B cell (primary cell): ENCODE measurements at regions not wholly inside any gene's neighbourhood (a gene's known extent, or its start where the extent isn't known, plus 50 kb on each side); places are given as distances from the start of the nearest gene placed in this dataset.

ENCODE experiments used
- ATAC-seq: fragments of 200-7000 bp; cut with Tn5 transposase; one replicate; pipeline ENCODE4 v1.10.0; 2021; ENCODE audit warnings: low read depth, mild to moderate bottlenecking, moderate number of reproducible peaks, moderate library complexity
- CTCF ChIA-PET: fragments of 350-600 bp; sonication (Branson Sonifier 250); formaldehyde crosslinking; loops from one replicate; lab custom pipeline; 2021; ENCODE audit warnings: antibody characterized with exemption, inconsistent platforms; lab: Charles Lee
- POLR2A ChIA-PET: fragments of 350-600 bp; sonication (Branson Sonifier 250); formaldehyde crosslinking; loops from one replicate; lab custom pipeline; 2021; ENCODE audit warnings: antibody characterized with exemption; lab: Charles Lee
- DNase-seq: peaks from one replicate; pipeline ENCODE4 v3.0.0; 2013
- H2AFZ ChIP-seq: 2 replicates; pipeline ENCODE4 v1.6.1; 2012; ENCODE audit warnings: mild to moderate bottlenecking, low read depth, low read length; ENCODE audit not compliant: insufficient read depth, poor library complexity, severe bottlenecking
- H3K27ac ChIP-seq, 2 donors: 1 replicate in 1 of 2; 2 replicates in 1 of 2; pipeline ENCODE4 v1.5.1; 2012 to 2013; ENCODE audit warnings: low read length in 2 of 2, mild to moderate bottlenecking in 2 of 2, moderate library complexity in 1 of 2
- H3K27me3 ChIP-seq, 4 experiments: fragments of 200-600 bp in 1 of 4; sonication (generic) in 1 of 4; replicated peaks in 1 of 4; 1 replicate in 2 of 4; 2 replicates in 2 of 4; pipeline versions ENCODE4 v1.6.1 to v1.7.0; 2013 to 2016; ENCODE audit warnings: low read length in 3 of 4, mild to moderate bottlenecking in 2 of 4, mixed read lengths in 1 of 4, moderate library complexity in 1 of 4; ENCODE audit not compliant: insufficient read depth in 4 of 4, control insufficient read depth in 3 of 4; ENCODE audit errors: control extremely low read depth in 1 of 4
- H3K36me3 ChIP-seq, 2 experiments: replicated peaks in 1 of 2; 1 replicate in 1 of 2; 2 replicates in 1 of 2; pipeline versions ENCODE4 v1.6.1 to v1.7.1; 2013; ENCODE audit warnings: low read length in 1 of 2; ENCODE audit not compliant: insufficient read depth in 2 of 2, control insufficient read depth in 1 of 2; ENCODE audit errors: control extremely low read depth in 1 of 2, extremely low read depth in 1 of 2
- H3K4me1 ChIP-seq, 2 donors: fragments of 200-600 bp in 1 of 2; sonication (generic) in 1 of 2; 1 replicate in 1 of 2; 2 replicates in 1 of 2; pipeline versions ENCODE4 v1.5.1 to v1.6.1; 2013 to 2017; ENCODE audit warnings: low read length in 2 of 2; ENCODE audit not compliant: control insufficient read depth in 2 of 2, insufficient read depth in 2 of 2
- H3K4me2 ChIP-seq: replicated peaks from 2 replicates; pipeline ENCODE3; 2012; ENCODE audit warnings: mild to moderate bottlenecking, low read depth, low read length; ENCODE audit not compliant: poor library complexity, severe bottlenecking
- H3K4me3 ChIP-seq, 5 experiments: fragments of 200-600 bp in 1 of 5; sonication (generic) in 1 of 5; 1 replicate in 3 of 5; 2 replicates in 2 of 5; pipeline versions ENCODE4 v1.5.1 to v1.7.0; 2011 to 2016; ENCODE audit warnings: low read length in 4 of 5, mild to moderate bottlenecking in 4 of 5, low read depth in 2 of 5, control low read depth in 1 of 5, moderate library complexity in 1 of 5; ENCODE audit not compliant: insufficient read depth in 1 of 5; ENCODE audit errors: control extremely low read depth in 1 of 5, extremely low read depth in 1 of 5
- H3K79me2 ChIP-seq: fragments of 200-600 bp; sonication (generic); one replicate; pipeline ENCODE4 v1.6.0; 2016; ENCODE audit warnings: low read length; ENCODE audit not compliant: control insufficient read depth, insufficient read depth
- H3K9ac ChIP-seq: fragments of 200-600 bp; sonication (generic); 2 replicates; pipeline ENCODE4 v1.6.1; 2017; ENCODE audit warnings: mild to moderate bottlenecking, low read length, moderate library complexity
- H3K9me3 ChIP-seq, 3 donors: one replicate each; pipeline versions ENCODE4 v1.6.1 to v1.7.1; 2013; ENCODE audit warnings: low read length in 2 of 3; ENCODE audit not compliant: control insufficient read depth in 2 of 3, insufficient read depth in 1 of 3; ENCODE audit errors: control extremely low read depth in 1 of 3
- H4K20me1 ChIP-seq: 2 replicates; pipeline ENCODE4 v1.6.0; 2012; ENCODE audit warnings: mild to moderate bottlenecking, low read length; ENCODE audit not compliant: insufficient read depth, control insufficient read depth, poor library complexity, severe bottlenecking
- H3K27ac Mint-ChIP-seq: one replicate; pipeline ENCODE4 v1.8.0; 2021; ENCODE audit warnings: mixed read lengths
- H3K27me3 Mint-ChIP-seq: one replicate; pipeline ENCODE4 v1.8.0; 2021; ENCODE audit warnings: mixed read lengths
- H3K4me1 Mint-ChIP-seq: one replicate; pipeline ENCODE4 v1.8.0; 2021; ENCODE audit warnings: mixed read lengths
- H3K4me3 Mint-ChIP-seq: one replicate; pipeline ENCODE4 v1.8.0; 2021; ENCODE audit warnings: mixed read lengths
- H3K9me3 Mint-ChIP-seq: one replicate; pipeline ENCODE4 v1.8.0; 2022; ENCODE audit warnings: mixed read lengths; ENCODE audit not compliant: insufficient read depth
- EZH2 ChIP-seq: IDR thresholded peaks from 2 replicates; pipeline ENCODE4 v1.6.1; 2012; ENCODE audit warnings: borderline replicate concordance, low read depth, mild to moderate bottlenecking, moderate library complexity, low read length; ENCODE audit not compliant: insufficient read depth, poor library complexity, severe bottlenecking
- WGBS: methylation state at CpG from one replicate; pipeline ENCODE4 v1.1.5; 2013; ENCODE audit warnings: missing lambda C conversion rate; ENCODE audit not compliant: insufficient coverage; 5-methylcytosine and 5-hydroxymethylcytosine counted together
- intact Hi-C: fragments of 100-400 bp; cut with micrococcal nuclease; formaldehyde crosslinking; loops from one replicate; pipeline ENCODE4 v1.10.0; 2022
- TF ChIP-seq, protein P1 (sequence below): fragments of 200-600 bp; IDR thresholded peaks from one replicate; pipeline ENCODE4 v1.8.0; 2022; ENCODE audit warnings: antibody characterized with exemption, mild to moderate bottlenecking

DNA sequence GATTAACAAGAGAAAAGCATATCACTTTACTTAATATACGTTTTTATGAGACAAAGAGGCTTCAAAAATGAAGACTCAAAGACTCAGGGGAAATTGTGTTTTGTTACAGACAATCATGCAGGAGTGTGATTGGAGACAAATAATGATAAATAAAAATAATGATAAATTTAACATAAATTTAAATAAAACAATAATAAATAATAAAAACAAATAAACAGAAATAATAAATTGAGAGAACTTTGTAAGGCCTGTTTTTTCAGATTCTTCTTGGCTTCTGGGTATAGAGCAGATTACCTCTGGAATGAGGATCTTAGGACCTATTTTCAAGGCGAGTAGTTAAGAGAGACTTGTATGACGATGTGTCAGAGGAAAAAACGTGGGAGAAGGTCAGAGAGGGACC, 271.4 kb upstream of the POT1 start:
- Histone ChIP-seq H3K9ac (no peak overlapping the region), H3K9me3 (no peaks in the 10 kb centered on the region), H3K4me1 (no peaks in the 10 kb centered on the region), H3K36me3 (no peaks in the 10 kb centered on the region), H3K4me2 (no peak overlapping the region), H4K20me1 (no peaks in the 10 kb centered on the region), H3K27ac (no peak overlapping the region), H3K4me3 (no peak overlapping the region), H2AFZ (no peak overlapping the region), H3K79me2 (no peaks in the 10 kb centered on the region), H3K27me3 (no peaks in the 10 kb centered on the region)
- Mint-ChIP-seq H3K27me3 (no peaks in the 10 kb centered on the region), H3K4me3 (no peak overlapping the region), H3K4me1 (no peaks in the 10 kb centered on the region), H3K27ac (no peak overlapping the region), H3K9me3 (no peaks in the 10 kb centered on the region)
- ChIA-PET POLR2A (no interaction called here), CTCF (no interaction called here)
- intact Hi-C loops = no loop called here
- DNase-seq = no peak
- 100% methylated on average over 1 of the region's 4 CpGs for WGBS
- ATAC-seq = no peak
- no peak for TF ChIP-seq EZH2
- TF ChIP-seq, protein P1, sequence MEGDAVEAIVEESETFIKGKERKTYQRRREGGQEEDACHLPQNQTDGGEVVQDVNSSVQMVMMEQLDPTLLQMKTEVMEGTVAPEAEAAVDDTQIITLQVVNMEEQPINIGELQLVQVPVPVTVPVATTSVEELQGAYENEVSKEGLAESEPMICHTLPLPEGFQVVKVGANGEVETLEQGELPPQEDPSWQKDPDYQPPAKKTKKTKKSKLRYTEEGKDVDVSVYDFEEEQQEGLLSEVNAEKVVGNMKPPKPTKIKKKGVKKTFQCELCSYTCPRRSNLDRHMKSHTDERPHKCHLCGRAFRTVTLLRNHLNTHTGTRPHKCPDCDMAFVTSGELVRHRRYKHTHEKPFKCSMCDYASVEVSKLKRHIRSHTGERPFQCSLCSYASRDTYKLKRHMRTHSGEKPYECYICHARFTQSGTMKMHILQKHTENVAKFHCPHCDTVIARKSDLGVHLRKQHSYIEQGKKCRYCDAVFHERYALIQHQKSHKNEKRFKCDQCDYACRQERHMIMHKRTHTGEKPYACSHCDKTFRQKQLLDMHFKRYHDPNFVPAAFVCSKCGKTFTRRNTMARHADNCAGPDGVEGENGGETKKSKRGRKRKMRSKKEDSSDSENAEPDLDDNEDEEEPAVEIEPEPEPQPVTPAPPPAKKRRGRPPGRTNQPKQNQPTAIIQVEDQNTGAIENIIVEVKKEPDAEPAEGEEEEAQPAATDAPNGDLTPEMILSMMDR = no peak

DNA sequence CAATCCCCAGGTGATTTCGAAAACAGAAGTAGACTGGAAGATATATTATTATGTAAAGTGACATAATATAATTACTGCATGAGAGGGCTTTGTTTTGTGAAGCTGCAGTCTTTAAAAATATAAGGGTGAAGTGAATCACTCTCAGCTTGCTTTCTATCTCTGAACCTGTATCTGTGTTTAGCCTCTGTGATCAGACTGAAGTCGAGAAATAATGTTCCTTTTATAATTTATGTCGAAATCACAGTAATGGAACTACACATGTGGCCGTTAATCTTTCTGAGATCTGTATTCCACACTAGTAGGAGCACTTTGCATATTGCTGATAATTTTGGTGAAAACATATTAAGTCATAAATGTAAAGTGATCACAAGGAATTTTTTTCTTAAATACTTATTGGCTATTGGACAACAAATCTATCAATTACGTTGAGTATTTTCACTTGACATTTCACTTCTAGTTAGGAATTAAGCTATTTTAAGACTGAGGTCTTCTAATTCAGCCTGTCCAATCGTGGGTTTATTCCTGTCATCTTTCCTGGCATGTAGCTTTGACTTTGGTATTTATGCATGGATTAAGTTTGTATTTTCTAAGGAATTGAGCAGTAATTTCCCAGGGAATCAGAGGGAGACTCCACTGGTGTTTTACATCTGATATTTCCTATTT, 268.2 kb upstream of the POT1 start:
- Mint-ChIP-seq H3K4me3 (no peak overlapping the region), H3K9me3 (no peaks in the 10 kb centered on the region), H3K27ac (no peak overlapping the region), H3K27me3 (no peaks in the 10 kb centered on the region), H3K4me1 (no peaks in the 10 kb centered on the region)
- Histone ChIP-seq H3K27ac (no peak overlapping the region), H2AFZ (no peak overlapping the region), H3K4me3 (no peak overlapping the region), H3K36me3 (no peaks in the 10 kb centered on the region), H3K27me3 (no peaks in the 10 kb centered on the region), H3K79me2 (no peaks in the 10 kb centered on the region), H3K9ac (no peak overlapping the region), H3K4me1 (no peaks in the 10 kb centered on the region), H3K4me2 (no peak overlapping the region), H4K20me1 (no peaks in the 10 kb centered on the region), H3K9me3 (no peaks in the 10 kb centered on the region)
- DNase-seq (no peak), ATAC-seq (no peak)
- TF ChIP-seq EZH2 = no peak
- TF ChIP-seq, protein P1 = no peak
- WGBS = 100% methylated on average over 2 of the region's 6 CpGs
- intact Hi-C loops = no loop called here
- CTCF ChIA-PET = no interaction called here
- POLR2A ChIA-PET = no interaction called here
